ENCODE measurements at regions not wholly inside any gene's neighbourhood (a gene's known extent, or its start where the extent isn't known, plus 50 kb on each side); places are given as distances from the start of the nearest gene placed in this dataset.

- no peaks in the 10 kb centered on the region for H4K20me1 ChIP-seq (ENCODE audit: insufficient read depth, low read length, poor library complexity, severe bottlenecking)
- H3K27me3 ChIP-seq (ENCODE audit: insufficient read depth, low read length, poor library complexity, severe bottlenecking): no peaks in the 10 kb centered on the region
- H3F3A ChIP-seq (ENCODE audit: low read depth): no peaks in the 10 kb centered on the region
- H3K4me1 ChIP-seq (ENCODE audit: insufficient read depth, low read length, poor library complexity, severe bottlenecking): no peaks in the 10 kb centered on the region
- no peaks in the 10 kb centered on the region for H3K36me3 ChIP-seq (ENCODE audit: insufficient read depth, low read length)
- no peaks in the 10 kb centered on the region for H3K9me2 ChIP-seq (replicated peaks; ENCODE audit: low read depth, low read length)
- no peak overlapping the region for H3K4me3 ChIP-seq (ENCODE audit: low read length, poor library complexity, severe bottlenecking)
- no peak overlapping the region for H3K9ac ChIP-seq (ENCODE audit: low read depth, low read length, poor library complexity, severe bottlenecking)
- TF ChIP-seq, protein P1, sequence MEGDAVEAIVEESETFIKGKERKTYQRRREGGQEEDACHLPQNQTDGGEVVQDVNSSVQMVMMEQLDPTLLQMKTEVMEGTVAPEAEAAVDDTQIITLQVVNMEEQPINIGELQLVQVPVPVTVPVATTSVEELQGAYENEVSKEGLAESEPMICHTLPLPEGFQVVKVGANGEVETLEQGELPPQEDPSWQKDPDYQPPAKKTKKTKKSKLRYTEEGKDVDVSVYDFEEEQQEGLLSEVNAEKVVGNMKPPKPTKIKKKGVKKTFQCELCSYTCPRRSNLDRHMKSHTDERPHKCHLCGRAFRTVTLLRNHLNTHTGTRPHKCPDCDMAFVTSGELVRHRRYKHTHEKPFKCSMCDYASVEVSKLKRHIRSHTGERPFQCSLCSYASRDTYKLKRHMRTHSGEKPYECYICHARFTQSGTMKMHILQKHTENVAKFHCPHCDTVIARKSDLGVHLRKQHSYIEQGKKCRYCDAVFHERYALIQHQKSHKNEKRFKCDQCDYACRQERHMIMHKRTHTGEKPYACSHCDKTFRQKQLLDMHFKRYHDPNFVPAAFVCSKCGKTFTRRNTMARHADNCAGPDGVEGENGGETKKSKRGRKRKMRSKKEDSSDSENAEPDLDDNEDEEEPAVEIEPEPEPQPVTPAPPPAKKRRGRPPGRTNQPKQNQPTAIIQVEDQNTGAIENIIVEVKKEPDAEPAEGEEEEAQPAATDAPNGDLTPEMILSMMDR (conservative IDR thresholded peaks at IDR 0.05; ENCODE audit: low read length): no peak
- no peak for TF ChIP-seq EZH2phosphoT487 (IDR thresholded peaks at IDR 0.05; ENCODE audit: borderline replicate concordance)
- no peaks in the 10 kb centered on the region for H3K9me3 ChIP-seq (ENCODE audit: insufficient read depth, low read depth, low read length)
- no peak overlapping the region for H2AFZ ChIP-seq (ENCODE audit: low read length)
- no peaks in the 10 kb centered on the region for H3K79me2 ChIP-seq (ENCODE audit: insufficient read depth, low read length)
- H3K4me2 ChIP-seq (ENCODE audit: low read depth, low read length, poor library complexity, severe bottlenecking): no peak overlapping the region
These were observed 573.5 kb downstream of the TNS3 start for GRCh38 chr7:47008461-47008860.

DNA sequence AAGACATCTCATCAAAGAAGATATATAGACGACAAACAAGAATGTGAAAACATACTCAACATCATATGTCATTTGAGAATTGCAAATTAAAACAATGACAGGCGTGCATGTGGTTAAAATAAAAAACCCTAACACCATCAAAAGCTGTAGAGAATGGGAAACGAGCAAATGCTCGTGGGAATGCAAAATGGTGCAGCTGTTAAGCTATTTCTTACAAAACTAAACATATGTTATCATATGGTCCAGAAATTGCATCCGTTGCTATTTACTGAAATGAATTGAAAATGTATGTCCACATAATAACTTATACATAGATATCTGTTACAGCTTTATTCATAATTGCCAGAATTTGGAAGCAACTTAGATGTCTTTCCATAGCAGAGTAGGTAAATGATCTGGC lies 574.4 kb downstream of the TNS3 start:
- no peaks in the 10 kb centered on the region for H3K9me2 ChIP-seq (replicated peaks; ENCODE audit: low read depth, low read length)
- TF ChIP-seq, protein P1 (conservative IDR thresholded peaks at IDR 0.05; ENCODE audit: low read length): no peak
- no peak for TF ChIP-seq EZH2phosphoT487 (IDR thresholded peaks at IDR 0.05; ENCODE audit: borderline replicate concordance)
- H3K9ac ChIP-seq (ENCODE audit: low read depth, low read length, poor library complexity, severe bottlenecking): no peak overlapping the region
- no peak overlapping the region for H3K4me3 ChIP-seq (ENCODE audit: low read length, poor library complexity, severe bottlenecking)
- no peak overlapping the region for H3K4me2 ChIP-seq (ENCODE audit: low read depth, low read length, poor library complexity, severe bottlenecking)
- no peaks in the 10 kb centered on the region for H4K20me1 ChIP-seq (ENCODE audit: insufficient read depth, low read length, poor library complexity, severe bottlenecking)
- H3K79me2 ChIP-seq (ENCODE audit: insufficient read depth, low read length): no peaks in the 10 kb centered on the region
- H3K4me1 ChIP-seq (ENCODE audit: insufficient read depth, low read length, poor library complexity, severe bottlenecking): no peaks in the 10 kb centered on the region
- H3K27me3 ChIP-seq (ENCODE audit: insufficient read depth, low read length, poor library complexity, severe bottlenecking): no peaks in the 10 kb centered on the region
- no peaks in the 10 kb centered on the region for H3K36me3 ChIP-seq (ENCODE audit: insufficient read depth, low read length)
- no peak overlapping the region for H2AFZ ChIP-seq (ENCODE audit: low read length)
- no peaks in the 10 kb centered on the region for H3F3A ChIP-seq (ENCODE audit: low read depth)
- H3K9me3 ChIP-seq (ENCODE audit: insufficient read depth, low read depth, low read length): no peaks in the 10 kb centered on the region

DNA sequence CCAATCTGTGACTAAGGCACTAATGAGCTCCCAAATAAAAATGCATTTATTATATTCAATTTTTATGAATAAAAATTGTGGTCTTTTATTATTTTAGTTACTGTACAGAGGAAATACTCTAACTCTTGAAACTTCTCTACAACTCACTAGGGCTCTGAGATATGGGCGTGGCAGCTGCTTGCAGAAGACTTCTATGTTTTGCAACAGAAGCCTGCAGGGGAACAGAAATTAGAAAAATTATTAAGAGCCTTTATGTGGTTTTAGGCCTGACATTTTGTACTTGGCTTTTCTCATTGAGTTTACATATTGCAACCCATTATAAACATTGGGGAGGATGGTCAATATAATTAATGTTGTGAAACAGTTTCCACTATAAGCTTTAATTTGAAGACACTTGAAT lies 581.4 kb downstream of the TNS3 start:
- H3K9ac ChIP-seq (ENCODE audit: low read depth, low read length, poor library complexity, severe bottlenecking): no peak overlapping the region
- H3K9me3 ChIP-seq (ENCODE audit: insufficient read depth, low read depth, low read length): no peaks in the 10 kb centered on the region
- no peaks in the 10 kb centered on the region for H3K9me2 ChIP-seq (replicated peaks; ENCODE audit: low read depth, low read length)
- H3K4me1 ChIP-seq (ENCODE audit: insufficient read depth, low read length, poor library complexity, severe bottlenecking): no peaks in the 10 kb centered on the region
- no peaks in the 10 kb centered on the region for H3K36me3 ChIP-seq (ENCODE audit: insufficient read depth, low read length)
- no peak overlapping the region for H3K4me2 ChIP-seq (ENCODE audit: low read depth, low read length, poor library complexity, severe bottlenecking)
- H4K20me1 ChIP-seq (ENCODE audit: insufficient read depth, low read length, poor library complexity, severe bottlenecking): no peaks in the 10 kb centered on the region
- no peaks in the 10 kb centered on the region for H3K27me3 ChIP-seq (ENCODE audit: insufficient read depth, low read length, poor library complexity, severe bottlenecking)
- no peak for TF ChIP-seq EZH2phosphoT487 (IDR thresholded peaks at IDR 0.05; ENCODE audit: borderline replicate concordance)
- TF ChIP-seq, protein P1 (conservative IDR thresholded peaks at IDR 0.05; ENCODE audit: low read length): no peak
- no peak overlapping the region for H3K4me3 ChIP-seq (ENCODE audit: low read length, poor library complexity, severe bottlenecking)
- H2AFZ ChIP-seq (ENCODE audit: low read length): no peak overlapping the region
- no peaks in the 10 kb centered on the region for H3F3A ChIP-seq (ENCODE audit: low read depth)
- H3K79me2 ChIP-seq (ENCODE audit: insufficient read depth, low read length): no peaks in the 10 kb centered on the region
